ENCODE measurements at regions not wholly inside any gene's neighbourhood (a gene's known extent, or its start where the extent isn't known, plus 50 kb on each side); places are given as distances from the start of the nearest gene placed in this dataset.

GRCh38 chr2:12415536-12415935, 301.2 kb upstream of the TRIB2 start:
- no peak for TF ChIP-seq POLR2A (IDR thresholded peaks at IDR 0.05)
- TF ChIP-seq CTCF (IDR thresholded peaks at IDR 0.05) = no peak
